Frontal cortex (tissue), 3 donors: ENCODE measurements at regions not wholly inside any gene's neighbourhood (a gene's known extent, or its start where the extent isn't known, plus 50 kb on each side); places are given as distances from the start of the nearest gene placed in this dataset.

Source experiments
- DNase-seq, 2 donors: peaks; one replicate each; pipeline ENCODE4 v3.0.0; 2012; ENCODE audit warnings: low spot score in 2 of 2
- FAIRE-seq: peaks from 2 replicates; lab custom pipeline; 2012; peaks lifted over from hg19 to GRCh38; lab: Jason Lieb, UNC
- donor health status: control.
- donor health status: control.
- donor health status: control.

DNA sequence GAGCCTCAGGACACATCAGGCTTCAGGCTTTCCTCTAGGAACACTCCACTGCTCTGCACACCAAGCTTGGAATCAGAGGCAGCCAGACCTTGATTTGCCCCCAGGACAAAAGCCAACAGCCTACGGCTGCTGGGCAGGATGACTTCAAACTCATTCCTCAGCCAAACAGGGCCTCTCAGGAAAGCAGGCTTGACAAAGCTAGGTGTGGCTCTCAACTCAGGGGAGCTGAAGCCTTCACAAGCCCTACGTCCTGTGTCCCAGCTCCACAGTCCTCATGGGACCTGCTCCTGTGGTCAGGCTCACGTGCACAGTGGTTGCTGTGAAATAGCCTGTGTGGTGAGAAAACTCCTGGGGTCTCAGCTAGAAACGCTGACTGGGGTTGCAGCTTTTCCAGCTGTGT lies 398.9 kb upstream of the ZNF507 start:
- DNase-seq: no peak
- FAIRE-seq: no peak

DNA sequence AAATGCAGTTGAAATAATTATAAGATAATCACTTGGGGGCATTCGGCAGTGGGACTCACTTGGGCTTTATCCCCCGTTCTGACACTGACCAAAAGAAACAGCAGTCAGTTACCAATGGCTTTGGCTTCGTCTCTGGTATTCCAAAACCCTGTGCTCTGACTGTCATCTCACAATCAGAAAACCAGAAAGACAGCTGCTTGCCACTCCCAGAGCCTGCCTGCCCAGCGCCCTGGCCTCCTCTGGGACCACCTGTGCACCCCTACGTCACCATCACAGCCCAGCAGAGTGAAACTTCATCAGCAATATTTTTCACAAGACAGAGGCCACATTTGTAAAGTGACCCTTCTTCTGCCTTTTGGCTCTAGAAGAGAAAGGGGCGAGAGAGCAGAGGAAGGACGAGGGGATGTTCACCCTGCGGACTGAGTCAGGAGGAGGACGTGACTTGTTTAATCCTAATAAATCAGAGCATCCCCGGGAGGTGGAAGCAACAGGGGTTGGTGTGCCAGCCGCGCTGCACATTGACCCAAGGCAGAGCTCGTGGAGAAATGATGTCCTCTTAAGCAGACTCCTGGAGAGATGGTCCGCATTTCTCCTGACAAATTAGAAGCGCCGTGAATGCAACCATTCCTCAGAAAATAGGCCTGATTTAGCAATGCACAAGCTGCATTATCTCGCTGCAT lies 397.8 kb upstream of the ZNF507 start:
- DNase-seq: no peak
- FAIRE-seq: no peak

DNA sequence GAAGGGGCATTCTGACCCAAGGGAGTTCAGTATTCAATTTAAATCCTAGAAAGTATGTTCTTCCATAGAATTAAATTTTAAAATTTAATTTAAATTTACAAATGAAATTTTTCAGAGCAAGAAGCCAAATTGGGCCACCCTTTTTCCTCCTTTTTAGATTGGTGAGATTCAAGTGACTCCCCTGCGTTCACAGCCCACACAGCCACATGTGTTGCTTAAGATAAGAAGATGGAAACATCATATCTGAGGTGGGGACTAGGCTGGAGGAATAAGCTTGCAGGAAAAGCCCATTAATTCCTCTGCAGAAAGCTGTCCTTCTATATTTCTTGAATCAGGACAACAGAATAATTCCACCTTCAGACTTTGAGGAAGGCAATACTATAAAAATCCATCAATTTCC lies 392.7 kb upstream of the ZNF507 start:
- no peak for FAIRE-seq
- DNase-seq: no peak

DNA sequence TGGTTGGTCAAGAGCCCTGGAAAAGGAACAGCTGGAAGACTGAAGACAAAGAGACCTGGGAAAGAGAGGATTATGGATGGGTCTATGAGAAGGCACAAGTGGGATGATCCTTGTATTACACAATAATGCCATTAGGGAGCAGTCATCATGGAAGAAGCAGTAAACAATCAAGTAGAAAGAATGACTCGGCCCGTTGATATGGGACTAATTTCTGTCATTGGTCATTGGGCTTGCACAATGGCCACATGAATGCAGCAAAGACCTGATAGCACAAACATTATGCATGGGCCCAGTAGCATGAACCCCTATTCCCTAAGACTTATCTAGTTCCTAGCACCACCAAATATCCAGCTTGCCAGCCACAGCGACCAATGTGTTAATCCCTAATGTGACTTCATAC lies 390.3 kb upstream of the ZNF507 start:
- FAIRE-seq (no peak), DNase-seq (no peak)

DNA sequence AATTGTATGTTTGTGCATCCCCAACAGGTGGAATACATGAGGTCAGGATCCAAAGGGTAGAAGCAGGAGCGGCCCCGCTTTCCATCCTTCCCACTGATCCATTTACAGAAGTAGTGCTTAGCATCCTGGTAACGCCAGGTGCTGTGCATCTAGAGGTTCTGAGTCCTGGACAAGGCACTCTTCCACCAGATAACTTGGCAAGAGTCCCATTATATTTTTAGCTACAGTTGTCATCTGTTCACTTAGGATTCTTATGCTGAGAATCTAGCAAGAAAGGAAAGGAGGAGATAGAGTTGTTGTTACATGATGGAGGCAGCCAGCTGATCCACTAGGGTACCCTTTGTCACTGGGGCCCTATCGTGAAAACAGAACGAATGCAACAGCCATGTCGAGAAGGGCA lies 389.5 kb upstream of the ZNF507 start:
- FAIRE-seq: no peak
- no peak for DNase-seq

DNA sequence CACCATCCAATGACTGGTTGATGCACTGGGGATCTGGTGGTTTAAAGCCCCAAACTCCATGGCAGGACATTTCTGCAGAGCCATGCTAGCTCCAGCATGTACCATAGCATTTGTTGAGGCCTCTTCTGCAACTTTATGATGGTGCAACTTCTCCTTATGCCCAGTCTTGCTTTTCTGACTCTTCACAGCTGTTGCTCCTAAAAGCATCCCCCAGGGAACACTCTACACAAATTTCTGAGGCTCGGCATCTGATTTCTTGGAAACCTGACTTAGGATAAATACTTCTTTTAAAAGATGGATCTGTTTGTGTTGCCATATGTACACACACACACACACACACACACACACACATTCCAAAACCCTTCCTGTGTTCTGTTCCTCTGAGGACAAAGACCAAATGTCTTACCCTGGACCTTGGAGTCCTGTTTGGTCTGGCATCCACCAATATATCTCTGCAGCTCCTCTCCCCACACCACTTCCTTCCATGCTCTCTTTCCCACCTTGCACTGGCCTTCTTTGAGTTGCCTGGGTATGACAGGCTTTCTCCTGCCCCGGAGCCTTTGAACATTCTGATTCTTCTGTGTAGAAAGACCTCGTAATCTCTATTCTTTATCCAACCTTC lies 388.5 kb upstream of the ZNF507 start:
- FAIRE-seq (no peak), DNase-seq (no peak)

DNA sequence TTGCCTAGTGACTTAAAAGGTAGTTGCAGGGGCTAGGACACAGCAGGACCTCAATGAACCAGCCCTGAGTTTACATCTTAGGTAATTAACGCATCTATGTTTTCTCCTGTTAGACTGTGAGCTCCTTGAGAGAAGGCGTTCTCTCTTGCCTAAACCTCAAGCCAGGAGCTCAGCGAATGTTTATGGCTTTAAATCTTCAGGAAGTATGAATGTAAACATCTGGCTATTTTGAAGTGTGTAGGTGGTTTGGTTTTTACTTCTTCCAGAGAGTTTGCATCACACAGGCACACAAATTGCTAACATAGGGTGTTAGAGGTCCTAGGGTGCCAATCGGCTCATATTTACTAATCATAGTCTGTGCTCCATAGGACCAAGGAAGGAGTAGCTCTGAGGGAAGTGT lies 387.7 kb upstream of the ZNF507 start:
- FAIRE-seq (no peak), DNase-seq (no peak)

DNA sequence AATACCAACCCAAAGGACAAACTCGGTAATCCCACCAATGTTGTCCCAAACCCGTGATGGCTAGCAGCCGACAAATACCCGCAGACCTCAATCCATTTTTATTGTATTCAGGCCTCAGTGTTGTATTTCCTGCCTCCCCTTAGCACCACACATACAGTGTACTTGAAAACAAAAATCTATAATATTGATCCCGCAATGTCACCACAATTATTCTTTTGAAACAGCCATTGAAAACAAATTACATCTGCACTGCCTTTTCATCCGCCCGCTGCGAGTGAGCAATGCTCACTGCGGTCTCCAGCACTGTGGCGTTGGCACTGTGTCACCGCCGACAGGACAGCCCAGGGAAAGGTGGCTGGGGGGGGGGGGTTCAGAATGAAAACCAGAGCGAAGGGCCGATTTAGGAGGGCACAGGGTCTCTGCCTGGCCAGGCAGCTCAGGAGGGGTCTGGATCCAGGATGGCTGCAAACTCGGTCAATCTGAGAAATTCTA lies 385.8 kb upstream of the ZNF507 start:
- FAIRE-seq (no peak), DNase-seq (no peak)

DNA sequence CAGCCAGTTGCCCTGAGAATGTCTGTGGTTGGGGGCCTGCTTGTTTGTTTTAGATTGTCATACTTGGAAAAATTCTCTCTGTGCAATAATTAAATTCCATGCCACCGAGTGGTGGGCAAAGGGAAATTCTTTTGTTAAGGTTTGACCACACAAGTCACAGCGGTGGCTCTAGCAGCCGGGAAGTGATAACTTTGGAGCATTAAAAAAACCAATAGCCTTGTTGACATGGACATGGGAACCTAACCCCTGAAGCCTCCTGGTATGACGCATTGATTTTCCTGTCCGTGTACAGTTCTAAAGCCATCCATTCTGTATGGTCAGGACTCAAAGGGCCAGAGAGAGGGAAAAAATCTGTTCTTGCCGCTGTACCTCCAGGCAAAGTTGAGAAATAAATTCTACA lies 384.9 kb upstream of the ZNF507 start:
- FAIRE-seq (no peak), DNase-seq (no peak)

DNA sequence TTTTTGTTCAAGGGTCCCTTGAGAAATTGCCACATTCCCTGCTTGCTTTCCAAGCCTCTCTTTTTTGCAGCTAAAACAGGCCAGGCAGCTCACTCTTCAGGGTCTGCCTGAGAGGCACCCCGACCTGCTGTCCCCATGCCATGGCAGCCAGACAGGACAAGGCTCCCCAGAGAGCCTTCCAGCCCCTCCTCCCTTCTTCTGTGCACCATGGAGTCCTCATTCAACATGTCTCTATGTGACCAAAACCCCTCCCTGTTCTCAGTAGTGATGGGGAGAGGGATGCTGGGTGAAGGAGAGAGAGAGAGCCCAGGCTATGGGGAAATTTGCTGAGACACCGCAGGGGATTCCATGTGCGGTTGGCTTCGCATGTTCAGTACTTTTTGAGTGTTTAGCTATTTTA lies 384.2 kb upstream of the ZNF507 start:
- FAIRE-seq: no peak
- no peak for DNase-seq

DNA sequence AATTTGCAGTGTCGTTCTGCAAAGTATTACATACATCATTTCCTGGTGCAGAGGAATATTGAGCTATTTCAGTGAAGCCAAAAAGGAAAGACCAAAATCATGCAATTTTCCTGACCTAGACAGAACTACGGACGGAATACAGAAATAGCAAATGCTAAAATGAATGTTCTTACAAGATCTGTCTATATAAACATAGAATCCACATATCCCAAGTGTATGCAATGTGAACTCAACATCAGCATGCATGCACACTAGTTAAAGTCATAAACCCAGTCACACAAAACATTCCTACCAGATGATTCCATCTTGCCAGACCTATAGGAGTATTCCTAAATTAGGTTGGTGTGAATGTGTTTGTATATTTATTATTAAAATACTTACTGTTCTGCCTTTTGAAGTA lies 383.7 kb upstream of the ZNF507 start:
- FAIRE-seq: no peak
- DNase-seq: no peak

DNA sequence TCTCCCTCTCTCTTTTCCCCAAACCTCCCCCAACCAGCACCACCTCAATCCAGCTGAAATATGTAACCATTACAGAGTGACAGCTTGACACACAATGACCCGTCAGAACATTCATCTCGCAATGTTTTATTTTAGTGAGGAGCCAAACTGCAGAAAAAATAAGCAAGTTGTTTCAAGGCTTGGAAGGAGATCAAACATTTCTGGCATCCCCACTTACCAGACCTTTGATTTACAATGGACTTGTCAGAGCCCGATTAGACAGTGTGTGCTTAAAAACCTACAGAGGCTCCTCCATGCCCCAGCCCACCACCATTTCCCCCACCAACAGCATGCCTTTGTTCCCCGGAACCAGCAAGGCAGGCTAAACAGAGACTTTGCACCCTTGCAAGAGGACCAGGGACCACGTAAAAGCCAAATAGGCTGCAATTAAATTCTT lies 382.8 kb upstream of the ZNF507 start:
- FAIRE-seq: no peak
- DNase-seq: no peak

DNA sequence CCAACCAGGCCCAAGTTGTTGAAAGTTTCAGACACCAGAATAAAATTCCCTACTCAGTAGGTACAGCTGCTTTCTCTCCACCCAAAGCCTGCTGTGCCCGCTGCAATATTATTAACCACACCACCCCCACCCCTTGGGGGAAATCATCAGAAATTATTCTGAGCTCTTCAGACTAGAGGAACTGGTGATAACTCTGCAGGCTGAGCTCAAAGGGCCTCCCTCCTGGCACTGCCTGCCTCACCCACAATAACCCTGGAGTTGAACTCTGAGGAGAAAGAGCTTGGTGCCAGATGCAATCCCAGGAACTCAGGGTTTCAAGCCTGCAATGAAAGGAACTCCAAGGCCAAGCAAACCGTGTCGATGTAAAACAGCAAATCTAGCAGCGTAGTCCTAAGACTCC lies 381.7 kb upstream of the ZNF507 start:
- FAIRE-seq: no peak

DNA sequence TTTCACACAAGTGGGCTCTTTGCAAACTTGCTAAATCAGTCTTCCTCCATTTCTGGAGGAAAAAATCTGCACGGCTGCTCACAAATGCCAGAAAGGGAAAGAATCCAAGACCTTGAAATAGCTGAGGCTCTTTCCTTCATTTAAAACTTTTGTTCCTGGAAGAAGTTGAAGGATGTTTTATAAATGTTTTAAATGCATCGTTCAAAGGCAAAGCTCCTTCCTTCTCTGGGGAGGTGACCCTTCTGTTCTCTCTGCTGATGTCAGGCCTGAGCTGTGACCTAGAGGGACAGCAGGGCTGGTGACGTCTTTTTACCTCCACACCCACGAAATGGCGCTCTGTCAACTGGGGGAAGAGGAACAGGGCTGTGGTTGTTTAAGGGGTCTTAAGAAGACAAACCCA lies 376.4 kb upstream of the ZNF507 start:
- FAIRE-seq: no peak

More for the DNA sequence above, 381.7 kb upstream of the ZNF507 start:
- no peak for DNase-seq

DNA sequence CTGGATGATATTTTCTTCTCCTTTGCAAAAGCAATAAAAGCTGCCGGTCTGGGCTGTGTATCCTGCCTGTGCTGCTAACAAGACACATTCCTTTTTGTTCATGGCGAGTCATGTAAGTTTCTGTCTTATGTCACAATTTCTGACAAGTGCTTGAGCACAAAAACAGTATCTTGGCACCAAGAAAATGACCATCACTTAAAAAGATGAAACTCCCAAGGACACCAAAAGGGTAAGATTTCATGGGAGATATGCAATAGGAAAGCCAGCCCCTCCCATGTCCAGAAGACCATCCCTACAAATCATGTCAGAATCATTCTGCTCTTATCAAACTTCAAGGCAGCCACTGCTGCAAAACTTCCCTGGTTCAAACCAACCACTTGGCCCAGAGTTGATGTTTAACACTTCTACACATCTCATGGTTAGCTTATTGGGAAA lies 375.4 kb upstream of the ZNF507 start:
- no peak for FAIRE-seq
- no peak for DNase-seq

More for the DNA sequence above, 376.4 kb upstream of the ZNF507 start:
- DNase-seq: no peak

DNA sequence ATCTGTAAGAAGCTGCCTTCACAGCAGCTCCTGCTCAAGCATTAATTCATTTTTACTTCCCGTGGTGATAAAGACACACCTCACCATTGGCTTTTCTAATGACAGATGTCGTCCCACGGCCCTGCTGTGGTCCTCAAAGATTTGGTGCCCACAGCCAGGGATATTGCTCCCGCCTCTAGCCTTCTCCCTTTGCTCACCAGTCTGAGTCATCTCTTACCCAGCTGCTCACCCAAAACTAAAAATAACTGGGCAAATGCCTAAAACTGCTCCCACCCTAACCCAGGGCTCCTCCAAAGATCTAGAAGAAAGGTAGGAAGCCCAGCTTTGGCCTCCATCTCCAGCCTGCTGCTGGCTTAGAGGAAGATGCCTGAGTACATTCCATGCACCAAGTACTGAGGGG lies 371.1 kb upstream of the ZNF507 start:
- no peak for FAIRE-seq
- no peak for DNase-seq

DNA sequence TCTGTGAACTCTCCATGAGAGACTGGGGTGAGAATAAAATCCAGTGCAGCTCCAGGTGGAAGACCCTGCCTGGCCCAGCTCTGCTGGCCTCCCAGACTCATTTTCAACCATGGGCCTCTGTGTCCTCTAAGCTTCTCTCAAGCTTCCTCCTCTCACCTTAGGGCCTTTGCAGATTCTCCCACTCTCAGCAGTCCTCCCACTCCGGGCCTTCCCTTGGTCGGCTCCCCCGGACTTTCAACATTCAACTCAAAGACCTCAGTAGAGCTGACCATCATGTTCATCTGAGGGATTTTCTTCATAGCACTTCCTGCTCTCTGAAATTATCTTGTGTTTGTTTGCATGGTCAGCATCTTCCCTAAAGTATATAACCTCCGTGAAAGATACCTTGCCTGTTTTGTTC lies 370.5 kb upstream of the ZNF507 start:
- FAIRE-seq (no peak), DNase-seq (no peak)

DNA sequence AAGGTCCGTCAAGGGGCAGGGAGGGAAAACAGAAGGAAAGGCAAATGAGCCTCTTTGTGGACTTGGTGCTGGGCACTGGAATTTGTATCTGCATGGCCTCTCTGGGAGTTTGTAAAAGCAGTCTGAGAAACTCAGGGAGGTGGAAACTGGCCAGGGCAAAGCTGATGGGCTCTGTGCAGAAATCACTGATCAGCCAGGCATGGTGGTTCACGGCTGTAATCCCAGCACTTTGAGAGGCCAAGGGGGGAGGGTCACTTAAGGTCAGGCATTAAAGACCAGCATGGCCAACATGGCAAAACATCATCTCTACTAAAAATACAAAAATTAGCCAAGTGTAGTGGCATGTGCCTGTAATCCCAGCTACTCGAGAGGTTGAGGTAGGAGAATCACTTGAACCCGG lies 369.9 kb upstream of the ZNF507 start:
- DNase-seq: no peak
- FAIRE-seq: no peak

DNA sequence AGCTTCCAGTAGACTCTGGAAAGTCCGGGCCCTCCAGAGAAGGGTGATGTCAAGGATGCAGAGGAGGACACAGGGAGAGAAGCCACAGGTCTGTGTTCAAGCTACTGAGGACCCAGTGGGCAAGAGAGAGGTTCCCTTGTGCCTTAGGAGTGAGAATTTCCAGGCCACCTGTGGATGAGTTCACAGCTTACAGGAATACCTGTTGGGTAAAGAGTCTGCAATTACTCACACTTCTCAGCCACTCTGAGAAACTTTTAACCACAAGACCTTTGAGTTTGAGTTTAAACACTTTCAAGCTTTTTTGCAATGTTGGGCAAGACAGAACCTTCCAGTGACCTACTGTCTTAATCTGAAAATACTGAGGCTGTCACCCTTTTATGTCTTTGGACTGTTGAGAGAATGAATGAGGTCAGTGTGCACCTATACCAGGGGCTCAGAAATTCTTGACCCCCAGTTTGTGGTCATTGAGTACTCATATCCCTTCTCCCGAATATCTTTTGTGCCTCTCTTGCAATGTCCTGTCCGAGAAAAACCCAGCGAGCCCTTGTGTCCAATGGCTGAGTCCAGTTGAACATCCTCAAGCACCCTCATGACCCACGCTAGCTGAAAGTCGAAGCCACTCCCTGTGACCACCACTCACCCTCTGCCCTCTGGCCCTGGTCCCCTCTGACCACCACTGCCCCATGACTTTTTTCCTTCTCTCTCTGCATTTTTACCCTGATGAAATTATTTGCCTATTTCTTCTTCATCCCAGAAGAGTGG lies 368.5 kb upstream of the ZNF507 start:
- DNase-seq (no peak), FAIRE-seq (no peak)

DNA sequence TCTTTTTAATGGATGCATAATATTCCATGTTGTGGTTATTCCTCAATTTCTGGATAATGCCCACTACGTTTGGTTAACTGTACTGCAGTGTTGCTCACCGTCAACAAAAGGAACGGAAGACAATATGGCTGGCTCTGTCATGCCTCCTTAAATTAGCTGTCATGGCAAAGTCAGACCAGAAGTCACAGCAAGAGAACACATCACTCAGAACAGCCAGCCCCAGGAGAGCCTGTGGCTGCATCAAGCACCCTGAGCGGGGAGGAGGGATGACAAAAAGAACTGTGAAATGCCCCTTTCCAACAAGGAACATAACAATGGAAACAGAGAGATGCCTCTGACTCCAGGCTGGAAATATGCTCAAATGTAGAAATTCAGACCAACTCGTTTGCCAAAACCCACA lies 366.0 kb upstream of the ZNF507 start:
- DNase-seq (no peak), FAIRE-seq (no peak)
